Mesenchymal stem cell (in vitro differentiated cells and primary cell): ENCODE measurements at regions not wholly inside any gene's neighbourhood (a gene's known extent, or its start where the extent isn't known, plus 50 kb on each side); places are given as distances from the start of the nearest gene placed in this dataset.

Source experiments
- DNase-seq: peaks from one replicate; pipeline ENCODE4 v3.0.0-alpha.2; 2013
- H2AFZ ChIP-seq: one replicate; pipeline ENCODE4 v1.6.1; 2013; ENCODE audit warnings: low read depth, mild to moderate bottlenecking, control low read depth, inconsistent platforms, low read length, moderate library complexity
- H2AK5ac ChIP-seq: 2 replicates; pipeline ENCODE4 v1.6.1; 2013; ENCODE audit warnings: low read length, moderate library complexity, mild to moderate bottlenecking, inconsistent platforms; ENCODE audit not compliant: severe bottlenecking
- H2BK120ac ChIP-seq: one replicate; pipeline ENCODE4 v1.6.1; 2013; ENCODE audit warnings: low read depth, mild to moderate bottlenecking, inconsistent platforms, low read length, moderate library complexity
- H2BK12ac ChIP-seq, 2 experiments: one replicate each; pipeline ENCODE4 v1.6.1; 2013; ENCODE audit warnings: inconsistent platforms in 2 of 2, low read length in 2 of 2, mild to moderate bottlenecking in 2 of 2, moderate library complexity in 2 of 2, control low read depth in 1 of 2
- H2BK15ac ChIP-seq: one replicate; pipeline ENCODE4 v1.6.1; 2013; ENCODE audit warnings: mild to moderate bottlenecking, low read depth, inconsistent platforms; ENCODE audit not compliant: poor library complexity, severe bottlenecking
- H2BK5ac ChIP-seq: 2 replicates; pipeline ENCODE4 v1.6.1; 2013; ENCODE audit warnings: low read depth, mild to moderate bottlenecking, low read length, control low read depth, inconsistent platforms; ENCODE audit not compliant: poor library complexity, severe bottlenecking
- H3K14ac ChIP-seq, 2 experiments: one replicate each; pipeline ENCODE4 v1.6.1; 2013; ENCODE audit warnings: inconsistent platforms in 2 of 2, low read length in 2 of 2, control low read depth in 1 of 2, mild to moderate bottlenecking in 1 of 2, moderate library complexity in 1 of 2
- H3K18ac ChIP-seq, 2 experiments: one replicate each; pipeline ENCODE4 v1.6.1; 2013; ENCODE audit warnings: inconsistent platforms in 2 of 2, low read length in 2 of 2, control low read depth in 1 of 2, low read depth in 1 of 2, mild to moderate bottlenecking in 1 of 2
- H3K23ac ChIP-seq, 2 experiments: one replicate each; pipeline ENCODE4 v1.6.1; 2013; ENCODE audit warnings: inconsistent platforms in 2 of 2, low read length in 2 of 2, mild to moderate bottlenecking in 2 of 2, moderate library complexity in 2 of 2, control low read depth in 1 of 2
- H3K27ac ChIP-seq: 2 replicates; pipeline ENCODE4 v1.5.1; 2013; ENCODE audit warnings: mild to moderate bottlenecking, moderate library complexity, low read length, control low read depth, inconsistent platforms; ENCODE audit not compliant: poor library complexity, severe bottlenecking
- H3K27me3 ChIP-seq, 2 experiments: 2 replicates each; pipeline versions ENCODE4 v1.6.1 to v1.7.0; 2013; ENCODE audit warnings: low read length in 2 of 2, mild to moderate bottlenecking in 2 of 2, moderate library complexity in 2 of 2, control low read depth in 1 of 2, inconsistent platforms in 1 of 2; ENCODE audit not compliant: control insufficient read depth in 1 of 2, insufficient read depth in 1 of 2
- H3K36me3 ChIP-seq, 2 experiments: 2 replicates each; pipeline versions ENCODE4 v1.6.1 to v1.7.0; 2013; ENCODE audit warnings: low read length in 2 of 2, control low read depth in 1 of 2, inconsistent platforms in 1 of 2, low read depth in 1 of 2, mild to moderate bottlenecking in 1 of 2; ENCODE audit not compliant: insufficient read depth in 2 of 2, control insufficient read depth in 1 of 2
- H3K4ac ChIP-seq, 2 experiments: one replicate each; pipeline ENCODE4 v1.6.1; 2013; ENCODE audit warnings: inconsistent platforms in 2 of 2, low read length in 2 of 2, mild to moderate bottlenecking in 2 of 2, moderate library complexity in 2 of 2, control low read depth in 1 of 2, low read depth in 1 of 2
- H3K4me1 ChIP-seq: 2 replicates; pipeline ENCODE4 v1.6.1; 2013; ENCODE audit warnings: low read depth, low read length, control low read depth; ENCODE audit not compliant: control insufficient read depth, insufficient read depth
- H3K4me2 ChIP-seq: 2 replicates; pipeline ENCODE4 v1.6.1; 2013; ENCODE audit warnings: low read length, mild to moderate bottlenecking, inconsistent platforms; ENCODE audit not compliant: poor library complexity, severe bottlenecking
- H3K4me3 ChIP-seq, 2 experiments: 2 replicates each; pipeline versions ENCODE4 v1.5.1 to v1.7.0; 2013; ENCODE audit warnings: low read length in 2 of 2, mild to moderate bottlenecking in 2 of 2, control low read depth in 1 of 2, low read depth in 1 of 2; ENCODE audit not compliant: insufficient read depth in 1 of 2
- H3K79me1 ChIP-seq: replicated peaks from 2 replicates; pipeline ENCODE4 v1.6.1; 2013; ENCODE audit warnings: mild to moderate bottlenecking, control low read depth, low read length, inconsistent platforms; ENCODE audit not compliant: poor library complexity, severe bottlenecking
- H3K9ac ChIP-seq: 2 replicates; pipeline ENCODE4 v1.7.0; 2013; ENCODE audit warnings: mild to moderate bottlenecking, low read length, moderate library complexity
- H3K9me3 ChIP-seq: 2 replicates; pipeline ENCODE4 v1.7.0; 2013; ENCODE audit warnings: mild to moderate bottlenecking, low read length; ENCODE audit not compliant: control insufficient read depth
- H4K8ac ChIP-seq: one replicate; pipeline ENCODE4 v1.6.1; 2013; ENCODE audit warnings: inconsistent platforms, mild to moderate bottlenecking, low read length, moderate library complexity
- H4K91ac ChIP-seq: one replicate; pipeline ENCODE4 v1.6.1; 2013; ENCODE audit warnings: mild to moderate bottlenecking, low read length, inconsistent platforms
- WGBS: methylation state at CpG from one replicate; pipeline ENCODE4 v1.1.7; 2013; ENCODE audit warnings: mixed read lengths; 5-methylcytosine and 5-hydroxymethylcytosine counted together

- Histone ChIP-seq H2BK120ac (no peak overlapping the region), H2BK15ac (no peak overlapping the region), H4K8ac (no peak overlapping the region), H3K27me3 (peaks cover 0 to 3% of the 10 kb centered on the region in 2 experiments), H3K18ac (no peak overlapping the region), H3K9me3 (no peaks in the 10 kb centered on the region), H3K79me1 (no peaks in the 10 kb centered on the region), H2BK12ac (no peak overlapping the region), H3K14ac (no peak overlapping the region), H3K27ac (no peak overlapping the region), H3K23ac (no peak overlapping the region), H4K91ac (no peak overlapping the region), H2AFZ (no peak overlapping the region), H2AK5ac (no peak overlapping the region), H3K4me2 (no peak overlapping the region), H3K36me3 (no peaks in the 10 kb centered on the region), H3K9ac (no peak overlapping the region), H3K4ac (no peak overlapping the region), H2BK5ac (no peak overlapping the region), H3K4me3 (no peak overlapping the region), H3K4me1 (no peaks in the 10 kb centered on the region)
- no peak for DNase-seq
Measured at GRCh38 chr1:82045221-82045620, 244.5 kb downstream of the ADGRL2 start.

- no peaks in the 10 kb centered on the region for H3K36me3 ChIP-seq
- H3K79me1 ChIP-seq = no peaks in the 10 kb centered on the region
- no peak overlapping the region for H3K4ac ChIP-seq
- peaks cover 0 to 3% of the 10 kb centered on the region in 2 experiments for H3K27me3 ChIP-seq
- no peak overlapping the region for H3K18ac ChIP-seq
- no peaks in the 10 kb centered on the region for H3K9me3 ChIP-seq
- no peak overlapping the region for H4K91ac ChIP-seq
- H2AK5ac ChIP-seq = no peak overlapping the region
- H2BK5ac ChIP-seq = no peak overlapping the region
- no peak overlapping the region for H3K23ac ChIP-seq
- no peak overlapping the region for H4K8ac ChIP-seq
- H3K4me1 ChIP-seq = no peaks in the 10 kb centered on the region
- no peak overlapping the region for H3K9ac ChIP-seq
- H3K14ac ChIP-seq = no peak overlapping the region
- no peak for DNase-seq
- no peak overlapping the region for H2BK12ac ChIP-seq
- H2BK120ac ChIP-seq = no peak overlapping the region
- no peak overlapping the region for H3K4me2 ChIP-seq
- no peak overlapping the region for H3K4me3 ChIP-seq
- no peak overlapping the region for H3K27ac ChIP-seq
- no peak overlapping the region for H2BK15ac ChIP-seq
- H2AFZ ChIP-seq = no peak overlapping the region
Measured at GRCh38 chr1:82044536-82044935, 243.8 kb downstream of the ADGRL2 start.

GRCh38 chr1:82044111-82044510, 243.4 kb downstream of the ADGRL2 start:
- no peak overlapping the region for H3K4ac ChIP-seq
- no peak overlapping the region for H2BK120ac ChIP-seq
- H4K8ac ChIP-seq = no peak overlapping the region
- no peak overlapping the region for H2BK15ac ChIP-seq
- H2AFZ ChIP-seq = no peak overlapping the region
- no peak overlapping the region for H3K18ac ChIP-seq
- no peak overlapping the region for H3K9ac ChIP-seq
- H3K4me3 ChIP-seq = no peak overlapping the region
- H3K27ac ChIP-seq = no peak overlapping the region
- H3K27me3 ChIP-seq = peaks cover 0 to 3% of the 10 kb centered on the region in 2 experiments
- no peak overlapping the region for H4K91ac ChIP-seq
- no peak overlapping the region for H2BK5ac ChIP-seq
- no peak for DNase-seq
- no peak overlapping the region for H2AK5ac ChIP-seq
- no peaks in the 10 kb centered on the region for H3K36me3 ChIP-seq
- H3K4me1 ChIP-seq = no peaks in the 10 kb centered on the region
- no peaks in the 10 kb centered on the region for H3K79me1 ChIP-seq
- no peak overlapping the region for H3K23ac ChIP-seq
- no peaks in the 10 kb centered on the region for H3K9me3 ChIP-seq
- WGBS = 85% methylated on average over 2 of the region's 3 CpGs
- no peak overlapping the region for H3K14ac ChIP-seq
- no peak overlapping the region for H2BK12ac ChIP-seq
- H3K4me2 ChIP-seq = no peak overlapping the region

- Histone ChIP-seq H3K9me3 (no peaks in the 10 kb centered on the region), H4K91ac (no peak overlapping the region), H2BK120ac (no peak overlapping the region), H2AFZ (no peak overlapping the region), H3K14ac (no peak overlapping the region), H3K18ac (no peak overlapping the region), H3K23ac (no peak overlapping the region), H3K27me3 (peaks cover 0 to 3% of the 10 kb centered on the region in 2 experiments), H3K9ac (no peak overlapping the region), H2BK15ac (no peak overlapping the region), H3K4me2 (no peak overlapping the region), H4K8ac (no peak overlapping the region), H3K4ac (no peak overlapping the region), H2BK5ac (no peak overlapping the region), H2BK12ac (no peak overlapping the region), H3K79me1 (no peaks in the 10 kb centered on the region), H3K27ac (no peak overlapping the region), H3K36me3 (no peaks in the 10 kb centered on the region), H3K4me1 (no peaks in the 10 kb centered on the region), H3K4me3 (no peak overlapping the region), H2AK5ac (no peak overlapping the region)
- no peak for DNase-seq
- 57% methylated on average over 3 of the region's 4 CpGs for WGBS
Measured at GRCh38 chr1:82042306-82043060, 241.7 kb downstream of the ADGRL2 start.
